Progenitor cell of endocrine pancreas (in vitro differentiated cells): ENCODE measurements at regions not wholly inside any gene's neighbourhood (a gene's known extent, or its start where the extent isn't known, plus 50 kb on each side); places are given as distances from the start of the nearest gene placed in this dataset.

Experiments
- DNase-seq: peaks from one replicate; pipeline ENCODE4 v3.0.0; 2021; ENCODE audit warnings: low spot score; ENCODE audit not compliant: unreplicated experiment
- H3K27ac Mint-ChIP-seq: 2 replicates; pipeline ENCODE4 v1.8.0; 2021; ENCODE audit warnings: mild to moderate bottlenecking, moderate library complexity, mixed read lengths
- H3K27me3 Mint-ChIP-seq: 2 replicates; pipeline ENCODE4 v1.8.0; 2021; ENCODE audit warnings: mixed read lengths
- H3K36me3 Mint-ChIP-seq: 2 replicates; pipeline ENCODE4 v1.8.0; 2022; ENCODE audit warnings: mixed read lengths; ENCODE audit not compliant: insufficient read depth
- H3K4me1 Mint-ChIP-seq: 2 replicates; pipeline ENCODE4 v1.8.0; 2021; ENCODE audit warnings: low read depth, mixed read lengths
- H3K4me3 Mint-ChIP-seq: 2 replicates; pipeline ENCODE4 v1.8.0; 2021; ENCODE audit warnings: low read depth, mild to moderate bottlenecking, moderate library complexity, mixed read lengths
- H3K9me3 Mint-ChIP-seq: 2 replicates; pipeline ENCODE4 v1.8.0; 2021; ENCODE audit warnings: low read depth, mixed read lengths
- TF ChIP-seq, protein P1 (sequence below): fragments of 200-600 bp; sonication (generic); IDR thresholded peaks from one replicate; pipeline ENCODE4 v1.5.0; 2021; ENCODE audit warnings: antibody characterized with exemption, mild to moderate bottlenecking; ENCODE audit not compliant: unreplicated experiment

DNA sequence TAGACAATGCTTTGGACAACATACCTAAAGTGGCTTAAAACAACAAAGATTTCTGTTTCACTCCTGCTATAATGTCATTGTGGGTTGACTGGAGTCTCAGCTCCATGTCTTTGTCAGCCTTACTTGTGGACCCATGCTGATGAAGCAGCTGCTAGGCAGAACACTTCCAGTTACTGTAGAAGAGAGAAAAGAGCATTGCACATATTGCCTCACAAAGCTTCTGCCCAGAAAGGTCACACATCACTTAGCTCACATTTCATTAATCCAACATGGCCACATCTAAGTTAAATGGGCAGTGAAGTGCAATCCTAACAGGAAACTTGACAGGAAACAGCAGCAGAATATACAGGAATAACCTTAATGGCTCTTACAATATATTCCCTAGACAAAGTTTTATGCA is 480.5 kb upstream of the HTR1E start:
- Mint-ChIP-seq H3K27me3 (no peaks in the 10 kb centered on the region), H3K9me3 (peaks cover 26% of the 10 kb centered on the region), H3K4me3 (no peak overlapping the region), H3K36me3 (peaks cover 2% of the 10 kb centered on the region), H3K27ac (no peak overlapping the region), H3K4me1 (peaks cover 10% of the 10 kb centered on the region)
- TF ChIP-seq, protein P1, sequence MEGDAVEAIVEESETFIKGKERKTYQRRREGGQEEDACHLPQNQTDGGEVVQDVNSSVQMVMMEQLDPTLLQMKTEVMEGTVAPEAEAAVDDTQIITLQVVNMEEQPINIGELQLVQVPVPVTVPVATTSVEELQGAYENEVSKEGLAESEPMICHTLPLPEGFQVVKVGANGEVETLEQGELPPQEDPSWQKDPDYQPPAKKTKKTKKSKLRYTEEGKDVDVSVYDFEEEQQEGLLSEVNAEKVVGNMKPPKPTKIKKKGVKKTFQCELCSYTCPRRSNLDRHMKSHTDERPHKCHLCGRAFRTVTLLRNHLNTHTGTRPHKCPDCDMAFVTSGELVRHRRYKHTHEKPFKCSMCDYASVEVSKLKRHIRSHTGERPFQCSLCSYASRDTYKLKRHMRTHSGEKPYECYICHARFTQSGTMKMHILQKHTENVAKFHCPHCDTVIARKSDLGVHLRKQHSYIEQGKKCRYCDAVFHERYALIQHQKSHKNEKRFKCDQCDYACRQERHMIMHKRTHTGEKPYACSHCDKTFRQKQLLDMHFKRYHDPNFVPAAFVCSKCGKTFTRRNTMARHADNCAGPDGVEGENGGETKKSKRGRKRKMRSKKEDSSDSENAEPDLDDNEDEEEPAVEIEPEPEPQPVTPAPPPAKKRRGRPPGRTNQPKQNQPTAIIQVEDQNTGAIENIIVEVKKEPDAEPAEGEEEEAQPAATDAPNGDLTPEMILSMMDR, result no peak
- no peak for DNase-seq

DNA sequence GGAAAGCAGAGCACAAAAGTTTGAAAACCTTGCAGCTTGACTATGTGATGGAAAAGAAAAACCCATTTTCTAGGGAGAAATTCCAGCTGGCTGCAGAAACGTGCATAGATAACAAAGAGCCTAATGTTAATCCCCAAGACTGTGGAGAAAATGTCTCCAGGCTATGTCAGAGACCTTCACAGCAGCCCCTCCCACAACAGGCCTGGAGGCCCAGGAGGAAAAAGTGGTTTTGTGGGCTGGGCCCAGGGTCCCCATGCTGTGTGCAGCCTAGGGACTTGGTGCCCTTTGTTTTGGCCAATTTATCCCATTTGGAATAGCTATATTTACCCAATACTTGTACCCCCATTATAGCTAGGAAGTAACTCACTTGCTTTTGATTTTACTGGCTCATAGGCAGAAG is 484.1 kb upstream of the HTR1E start:
- no peak overlapping the region for H3K27ac Mint-ChIP-seq
- DNase-seq, result no peak
- TF ChIP-seq, protein P1, result no peak

DNA sequence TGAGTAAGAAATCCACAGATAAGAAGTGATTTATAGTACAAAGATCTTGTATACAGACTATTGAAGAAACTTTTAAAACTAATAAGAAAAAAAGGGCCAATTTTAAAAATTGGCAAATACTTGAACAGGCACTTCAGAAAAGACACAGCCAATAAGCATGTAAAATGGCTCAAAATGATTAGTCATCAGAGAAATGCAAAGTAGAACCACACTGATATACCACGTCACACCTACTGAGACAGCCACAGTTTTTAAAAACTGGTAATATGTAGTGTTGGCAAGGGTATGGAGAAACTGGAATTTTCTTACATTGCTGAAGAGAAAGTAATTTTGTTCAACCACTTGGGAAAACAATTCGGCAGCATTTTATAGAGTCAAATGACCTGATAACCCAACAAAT is 488.9 kb upstream of the HTR1E start:
- Mint-ChIP-seq H3K9me3 (peaks cover 18% of the 10 kb centered on the region), H3K36me3 (no peaks in the 10 kb centered on the region), H3K27ac (no peak overlapping the region), H3K27me3 (no peaks in the 10 kb centered on the region), H3K4me3 (no peak overlapping the region), H3K4me1 (no peaks in the 10 kb centered on the region)
- TF ChIP-seq, protein P1, result no peak
- no peak for DNase-seq

More for the DNA sequence above, 484.1 kb upstream of the HTR1E start:
- H3K36me3 Mint-ChIP-seq, result peaks cover 2% of the 10 kb centered on the region
- H3K4me3 Mint-ChIP-seq, result no peak overlapping the region
- H3K4me1 Mint-ChIP-seq, result no peaks in the 10 kb centered on the region
- peaks cover 16% of the 10 kb centered on the region for H3K9me3 Mint-ChIP-seq
- no peaks in the 10 kb centered on the region for H3K27me3 Mint-ChIP-seq

DNA sequence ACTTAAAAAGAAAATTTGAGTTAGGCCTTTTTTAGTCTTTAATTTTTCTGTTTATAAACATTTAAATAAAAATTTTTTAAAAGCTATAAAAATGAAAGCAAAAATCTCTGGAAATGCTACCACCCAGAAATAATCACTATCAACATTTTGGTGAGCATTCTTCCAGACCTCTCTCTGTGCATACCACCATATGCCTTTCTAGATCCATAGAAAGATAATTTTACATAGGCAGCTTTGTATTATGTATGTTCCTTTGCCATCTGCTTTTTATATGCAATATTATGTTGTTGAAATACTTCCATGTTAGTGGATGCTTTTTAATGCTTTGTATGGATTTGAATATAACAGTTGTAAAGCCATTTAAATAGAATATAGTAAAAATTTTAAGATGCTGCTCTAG is 496.7 kb upstream of the HTR1E start:
- no peak overlapping the region for H3K27ac Mint-ChIP-seq
- H3K36me3 Mint-ChIP-seq, result no peaks in the 10 kb centered on the region
- H3K4me1 Mint-ChIP-seq, result no peaks in the 10 kb centered on the region
- H3K27me3 Mint-ChIP-seq, result no peaks in the 10 kb centered on the region
- no peaks in the 10 kb centered on the region for H3K9me3 Mint-ChIP-seq
- H3K4me3 Mint-ChIP-seq, result no peak overlapping the region
- TF ChIP-seq, protein P1, result no peak
- no peak for DNase-seq

DNA sequence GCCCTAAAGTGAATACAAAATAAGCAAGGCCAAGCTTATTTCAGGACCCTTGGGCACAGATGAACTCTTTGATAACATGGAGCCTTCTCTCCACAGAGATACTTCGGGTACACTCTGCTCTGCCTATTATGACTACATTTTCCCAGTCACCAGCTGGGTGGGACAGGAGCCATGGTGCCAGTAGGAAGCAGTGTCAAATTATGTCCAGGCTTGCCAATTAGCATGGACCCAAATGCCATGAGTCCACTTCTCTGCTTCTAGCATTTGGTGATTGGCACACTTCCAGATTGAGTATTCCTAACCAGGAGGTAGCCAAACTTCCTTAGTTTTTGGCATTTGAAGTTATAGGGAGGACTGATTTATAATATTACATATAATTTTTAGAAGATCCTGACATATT is 513.8 kb upstream of the HTR1E start:
- DNase-seq, result no peak
- H3K9me3 Mint-ChIP-seq, result no peaks in the 10 kb centered on the region
- no peaks in the 10 kb centered on the region for H3K4me1 Mint-ChIP-seq
- no peaks in the 10 kb centered on the region for H3K27me3 Mint-ChIP-seq
- no peak overlapping the region for H3K4me3 Mint-ChIP-seq
- TF ChIP-seq, protein P1, result no peak
- no peak overlapping the region for H3K27ac Mint-ChIP-seq
- H3K36me3 Mint-ChIP-seq, result no peaks in the 10 kb centered on the region
